Smooth muscle cell (in vitro differentiated cells): ENCODE measurements at regions not wholly inside any gene's neighbourhood (a gene's known extent, or its start where the extent isn't known, plus 50 kb on each side); places are given as distances from the start of the nearest gene placed in this dataset.

ENCODE experiments used
- DNase-seq: peaks from one replicate; lab custom pipeline; 2025; ENCODE audit not compliant: unreplicated experiment; lab: John Stamatoyannopoulos, UW
- H2AFZ ChIP-seq: fragments of 200-600 bp; sonication (generic); 2 replicates; pipeline ENCODE4 v1.6.0; 2016; ENCODE audit warnings: antibody characterized with exemption, low read depth, mild to moderate bottlenecking
- H3F3A ChIP-seq: fragments of 200-600 bp; sonication (generic); 2 replicates; pipeline ENCODE4 v1.6.0; 2017; ENCODE audit warnings: antibody characterized with exemption, low read depth
- H3K27ac ChIP-seq: fragments of 200-600 bp; sonication (generic); 2 replicates; pipeline ENCODE4 v1.5.1; 2016; ENCODE audit warnings: low read depth, mild to moderate bottlenecking
- H3K27me3 ChIP-seq: fragments of 200-600 bp; sonication (generic); 2 replicates; pipeline ENCODE4 v1.6.1; 2016; ENCODE audit warnings: low read depth, mild to moderate bottlenecking
- H3K36me3 ChIP-seq: fragments of 200-600 bp; sonication (generic); 2 replicates; pipeline ENCODE4 v1.5.1; 2016; ENCODE audit warnings: low read depth
- H3K4me1 ChIP-seq: fragments of 200-600 bp; sonication (generic); 2 replicates; pipeline ENCODE4 v1.5.1; 2016; ENCODE audit warnings: low read depth
- H3K4me2 ChIP-seq: fragments of 200-600 bp; sonication (generic); 2 replicates; pipeline ENCODE4 v1.6.0; 2016; ENCODE audit warnings: mild to moderate bottlenecking
- H3K4me3 ChIP-seq: fragments of 200-600 bp; sonication (generic); 2 replicates; pipeline ENCODE4 v1.5.1; 2016; ENCODE audit warnings: mild to moderate bottlenecking
- H3K79me2 ChIP-seq: fragments of 200-600 bp; sonication (generic); 2 replicates; pipeline ENCODE4 v1.6.0; 2016; ENCODE audit warnings: low read depth, mild to moderate bottlenecking
- H3K9ac ChIP-seq: fragments of 200-600 bp; sonication (generic); 2 replicates; pipeline ENCODE4 v1.6.0; 2016; ENCODE audit warnings: low read depth
- H3K9me3 ChIP-seq: fragments of 200-600 bp; sonication (generic); replicated peaks from 2 replicates; pipeline ENCODE4 v1.5.1; 2016; ENCODE audit warnings: low read depth
- H4K20me1 ChIP-seq: fragments of 200-600 bp; sonication (generic); 2 replicates; pipeline ENCODE4 v1.6.0; 2016; ENCODE audit warnings: low read depth
- CTCF ChIP-seq: fragments of 200-600 bp; sonication (generic); IDR thresholded peaks from 2 replicates; pipeline ENCODE4 v1.5.1; 2017; ENCODE audit warnings: borderline replicate concordance, mild to moderate bottlenecking, antibody characterized with exemption; ENCODE audit not compliant: insufficient read depth, poor library complexity, severe bottlenecking
- WGBS: methylation state at CpG from one replicate; pipeline ENCODE4 v1.1.7; 2016; ENCODE audit warnings: low lambda C conversion rate; 5-methylcytosine and 5-hydroxymethylcytosine counted together

- Histone ChIP-seq H3K36me3 (no peaks in the 10 kb centered on the region), H4K20me1 (no peaks in the 10 kb centered on the region), H3K9ac (no peak overlapping the region), H2AFZ (no peak overlapping the region), H3K9me3 (no peaks in the 10 kb centered on the region), H3K79me2 (no peaks in the 10 kb centered on the region), H3K4me1 (peaks cover 10% of the 10 kb centered on the region), H3K27me3 (peaks cover 67% of the 10 kb centered on the region), H3K4me3 (no peak overlapping the region), H3F3A (no peaks in the 10 kb centered on the region), H3K4me2 (no peak overlapping the region), H3K27ac (no peak overlapping the region)
- no peak for TF ChIP-seq CTCF
- DNase-seq: no peak
- 84% methylated on average over 11 of the region's 11 CpGs for WGBS
Measured at GRCh38 chr11:116537709-116538108, 235.1 kb downstream of the BUD13 start.

- Histone ChIP-seq H3K27me3 (peaks cover 64% of the 10 kb centered on the region), H2AFZ (no peak overlapping the region), H3K4me1 (peaks cover 10% of the 10 kb centered on the region), H3K4me2 (no peak overlapping the region), H3K9ac (no peak overlapping the region), H3K9me3 (no peaks in the 10 kb centered on the region), H3K4me3 (no peak overlapping the region), H3K36me3 (no peaks in the 10 kb centered on the region), H4K20me1 (no peaks in the 10 kb centered on the region), H3K27ac (no peak overlapping the region), H3F3A (no peaks in the 10 kb centered on the region), H3K79me2 (no peaks in the 10 kb centered on the region)
- no peak for DNase-seq
- TF ChIP-seq CTCF: no peak
- 87% methylated on average over 10 of the region's 10 CpGs for whole genome bisulfite sequencing
Measured at GRCh38 chr11:116537121-116537520, 235.7 kb downstream of the BUD13 start.

GRCh38 chr11:116536416-116536815 lies 236.4 kb downstream of the BUD13 start:
- Histone ChIP-seq H3K9me3 (no peaks in the 10 kb centered on the region), H3K4me1 (peaks cover 10% of the 10 kb centered on the region), H2AFZ (no peak overlapping the region), H3F3A (no peaks in the 10 kb centered on the region), H3K79me2 (no peaks in the 10 kb centered on the region), H3K9ac (no peak overlapping the region), H3K4me2 (no peak overlapping the region), H3K36me3 (no peaks in the 10 kb centered on the region), H4K20me1 (no peaks in the 10 kb centered on the region), H3K27ac (no peak overlapping the region), H3K4me3 (no peak overlapping the region), H3K27me3 (peaks cover 58% of the 10 kb centered on the region)
- DNase-seq: no peak
- TF ChIP-seq CTCF: no peak
- WGBS: 85% methylated on average over 3 of the region's 3 CpGs

GRCh38 chr11:116535994-116536393 lies 236.8 kb downstream of the BUD13 start:
- 78% methylated on average over 9 of the region's 9 CpGs for WGBS
- H4K20me1 ChIP-seq: no peaks in the 10 kb centered on the region
- no peaks in the 10 kb centered on the region for H3K36me3 ChIP-seq
- no peak overlapping the region for H3K4me2 ChIP-seq
- no peaks in the 10 kb centered on the region for H3K79me2 ChIP-seq
- H3K27me3 ChIP-seq: peaks cover 58% of the 10 kb centered on the region
- no peak overlapping the region for H3K4me3 ChIP-seq
- peaks cover 10% of the 10 kb centered on the region for H3K4me1 ChIP-seq
- TF ChIP-seq CTCF: no peak
- no peaks in the 10 kb centered on the region for H3F3A ChIP-seq
- no peak overlapping the region for H3K9ac ChIP-seq
- H3K9me3 ChIP-seq: no peaks in the 10 kb centered on the region
- DNase-seq: no peak
- H2AFZ ChIP-seq: no peak overlapping the region
- no peak overlapping the region for H3K27ac ChIP-seq
